Lower lobe of right lung (tissue), 2 donors: ENCODE measurements at regions not wholly inside any gene's neighbourhood (a gene's known extent, or its start where the extent isn't known, plus 50 kb on each side); places are given as distances from the start of the nearest gene placed in this dataset.
"Not testable (repeated sequence)": the region's sequence is repeated elsewhere in the genome, so short reads cannot be mapped to it uniquely, and the experiment has no call there.

Experiments
- ATAC-seq, 2 donors: fragments of 200-7000 bp; cut with Tn5 transposase; one replicate each; pipeline ENCODE4 v1.9.1; 2020 to 2022; ENCODE audit warnings: mild to moderate bottlenecking in 2 of 2, moderate library complexity in 2 of 2
- DNase-seq: peaks from one replicate; pipeline ENCODE4 v3.0.0-alpha.2; 2020
- H3K27ac ChIP-seq: fragments of 200-600 bp; one replicate; pipeline ENCODE4 v1.8.0; 2022
- H3K27me3 ChIP-seq: fragments of 200-600 bp; one replicate; pipeline ENCODE4 v1.8.0; 2022; ENCODE audit warnings: low read depth
- H3K36me3 ChIP-seq: fragments of 200-600 bp; one replicate; pipeline ENCODE4 v1.8.0; 2022; ENCODE audit warnings: mild to moderate bottlenecking
- H3K4me1 ChIP-seq: fragments of 200-600 bp; one replicate; pipeline ENCODE4 v1.8.0; 2022
- H3K4me3 ChIP-seq: fragments of 200-600 bp; one replicate; pipeline ENCODE4 v1.8.0; 2022; ENCODE audit warnings: mild to moderate bottlenecking
- H3K9me3 ChIP-seq: fragments of 200-600 bp; one replicate; pipeline ENCODE4 v1.8.0; 2022
- CTCF ChIP-seq: fragments of 200-600 bp; IDR thresholded peaks from one replicate; pipeline ENCODE4 v1.8.0; 2022; ENCODE audit warnings: antibody characterized with exemption, mild to moderate bottlenecking
- intact Hi-C: fragments of 100-400 bp; cut with DNase I; formaldehyde crosslinking; loops from one replicate; pipeline ENCODE4 v1.11.0; 2022
- donor health status: DM: no; HTN: yes; CAD: no; lungs with severe emphysema.

- ATAC-seq (no peak), DNase-seq (no peak)
- H3K27ac ChIP-seq, result no peak overlapping the region
- no peaks in the 10 kb centered on the region for H3K36me3 ChIP-seq
- no peak overlapping the region for H3K4me3 ChIP-seq
- intact Hi-C loops, result no loop called here
- no peaks in the 10 kb centered on the region for H3K27me3 ChIP-seq
- no peaks in the 10 kb centered on the region for H3K4me1 ChIP-seq
- TF ChIP-seq CTCF, result no peak
- peaks cover 2% of the 10 kb centered on the region for H3K9me3 ChIP-seq
These were observed 68.4 kb upstream of the BMP2K start for GRCh38 chr4:78707793-78708192.

GRCh38 chr4:78710536-78710935 lies 65.6 kb upstream of the BMP2K start:
- no peaks in the 10 kb centered on the region for H3K9me3 ChIP-seq
- H3K4me1 ChIP-seq, result no peaks in the 10 kb centered on the region
- intact Hi-C loops, result no loop called here
- no peaks in the 10 kb centered on the region for H3K27me3 ChIP-seq
- H3K27ac ChIP-seq, result no peak overlapping the region
- DNase-seq (no peak), ATAC-seq (no peak)
- TF ChIP-seq CTCF, result no peak
- H3K4me3 ChIP-seq, result no peak overlapping the region
- H3K36me3 ChIP-seq, result no peaks in the 10 kb centered on the region

GRCh38 chr4:78711676-78712075 lies 64.5 kb upstream of the BMP2K start:
- ATAC-seq (no peak), DNase-seq (no peak)
- Histone ChIP-seq H3K4me1 (no peaks in the 10 kb centered on the region), H3K27me3 (no peaks in the 10 kb centered on the region), H3K9me3 (no peaks in the 10 kb centered on the region), H3K36me3 (no peaks in the 10 kb centered on the region), H3K4me3 (no peak overlapping the region), H3K27ac (no peak overlapping the region)
- intact Hi-C loops, result no loop called here
- TF ChIP-seq CTCF, result no peak

- H3K27ac ChIP-seq, intact Hi-C loops, H3K4me1 ChIP-seq, ATAC-seq, H3K27me3 ChIP-seq, H3K9me3 ChIP-seq, H3K36me3 ChIP-seq, DNase-seq, H3K4me3 ChIP-seq: not testable (repeated sequence)
These were observed 61.6 kb upstream of the BMP2K start for GRCh38 chr4:78714598-78714997.

GRCh38 chr4:78715372-78715771 lies 60.8 kb upstream of the BMP2K start:
- H3K27me3 ChIP-seq, DNase-seq, H3K4me1 ChIP-seq, H3K4me3 ChIP-seq, ATAC-seq, intact Hi-C loops, H3K36me3 ChIP-seq, H3K9me3 ChIP-seq, H3K27ac ChIP-seq: not testable (repeated sequence)

GRCh38 chr4:78717712-78718111 lies 58.4 kb upstream of the BMP2K start:
- H3K4me3 ChIP-seq, H3K27me3 ChIP-seq, ATAC-seq, DNase-seq, H3K36me3 ChIP-seq, H3K27ac ChIP-seq, H3K9me3 ChIP-seq, intact Hi-C loops: not testable (repeated sequence)
- peaks cover 23% of the 10 kb centered on the region for H3K4me1 ChIP-seq

- H3K4me3 ChIP-seq, result no peak overlapping the region
- H3K9me3 ChIP-seq, result no peaks in the 10 kb centered on the region
- no peak for TF ChIP-seq CTCF
- ATAC-seq (no peak), DNase-seq (no peak)
- peaks cover 27% of the 10 kb centered on the region for H3K4me1 ChIP-seq
- no peak overlapping the region for H3K27ac ChIP-seq
- intact Hi-C loops, result no loop called here
- H3K27me3 ChIP-seq, result no peaks in the 10 kb centered on the region
- H3K36me3 ChIP-seq, result no peaks in the 10 kb centered on the region
These were observed 55.9 kb upstream of the BMP2K start for GRCh38 chr4:78720204-78720603.
